GM13976 (cell line): ENCODE measurements at regions not wholly inside any gene's neighbourhood (a gene's known extent, or its start where the extent isn't known, plus 50 kb on each side); places are given as distances from the start of the nearest gene placed in this dataset.

Experiments
- DNase-seq: peaks from one replicate; pipeline ENCODE4 v3.0.0; 2012; ENCODE audit warnings: low spot score
- in situ Hi-C: fragments of 300-500 bp; cut with MboI; formaldehyde crosslinking; loops from one replicate; pipeline ENCODE4 v1.12.0; 2022; ENCODE audit warnings: low sequenced_read_pairs, mixed read lengths, inconsistent platforms; ENCODE audit not compliant: unreplicated experiment
- TF ChIP-seq, protein P1 (sequence below): IDR thresholded peaks from 2 replicates; pipeline ENCODE4 v1.5.1; 2012; ENCODE audit warnings: borderline replicate concordance, mild to moderate bottlenecking; ENCODE audit not compliant: insufficient read depth; ENCODE audit errors: extremely low read depth, missing control alignments, control extremely low read depth

DNA sequence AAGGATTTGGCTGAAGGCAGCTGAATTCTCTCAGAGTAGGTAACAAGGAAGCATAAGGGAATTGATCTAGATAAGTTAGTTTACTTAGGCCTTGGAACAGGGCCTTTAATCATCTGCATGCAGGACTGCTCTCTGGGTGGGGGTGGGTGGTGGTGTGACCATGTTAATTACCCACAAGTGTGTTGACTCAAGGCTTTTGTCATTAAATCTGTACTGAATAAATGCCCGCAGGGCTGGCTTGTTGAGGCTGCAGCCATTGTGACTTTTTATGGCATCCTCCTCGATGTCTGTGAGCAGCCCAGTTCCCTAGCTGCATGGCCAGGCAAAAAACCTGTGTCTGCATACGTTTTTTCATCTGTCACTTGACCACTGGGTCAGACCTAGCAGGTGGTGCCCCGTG is 63.5 kb upstream of the ASCC3 start:
- TF ChIP-seq, protein P1, sequence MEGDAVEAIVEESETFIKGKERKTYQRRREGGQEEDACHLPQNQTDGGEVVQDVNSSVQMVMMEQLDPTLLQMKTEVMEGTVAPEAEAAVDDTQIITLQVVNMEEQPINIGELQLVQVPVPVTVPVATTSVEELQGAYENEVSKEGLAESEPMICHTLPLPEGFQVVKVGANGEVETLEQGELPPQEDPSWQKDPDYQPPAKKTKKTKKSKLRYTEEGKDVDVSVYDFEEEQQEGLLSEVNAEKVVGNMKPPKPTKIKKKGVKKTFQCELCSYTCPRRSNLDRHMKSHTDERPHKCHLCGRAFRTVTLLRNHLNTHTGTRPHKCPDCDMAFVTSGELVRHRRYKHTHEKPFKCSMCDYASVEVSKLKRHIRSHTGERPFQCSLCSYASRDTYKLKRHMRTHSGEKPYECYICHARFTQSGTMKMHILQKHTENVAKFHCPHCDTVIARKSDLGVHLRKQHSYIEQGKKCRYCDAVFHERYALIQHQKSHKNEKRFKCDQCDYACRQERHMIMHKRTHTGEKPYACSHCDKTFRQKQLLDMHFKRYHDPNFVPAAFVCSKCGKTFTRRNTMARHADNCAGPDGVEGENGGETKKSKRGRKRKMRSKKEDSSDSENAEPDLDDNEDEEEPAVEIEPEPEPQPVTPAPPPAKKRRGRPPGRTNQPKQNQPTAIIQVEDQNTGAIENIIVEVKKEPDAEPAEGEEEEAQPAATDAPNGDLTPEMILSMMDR: no peak
- in situ Hi-C loops: no loop called here
- no peak for DNase-seq

DNA sequence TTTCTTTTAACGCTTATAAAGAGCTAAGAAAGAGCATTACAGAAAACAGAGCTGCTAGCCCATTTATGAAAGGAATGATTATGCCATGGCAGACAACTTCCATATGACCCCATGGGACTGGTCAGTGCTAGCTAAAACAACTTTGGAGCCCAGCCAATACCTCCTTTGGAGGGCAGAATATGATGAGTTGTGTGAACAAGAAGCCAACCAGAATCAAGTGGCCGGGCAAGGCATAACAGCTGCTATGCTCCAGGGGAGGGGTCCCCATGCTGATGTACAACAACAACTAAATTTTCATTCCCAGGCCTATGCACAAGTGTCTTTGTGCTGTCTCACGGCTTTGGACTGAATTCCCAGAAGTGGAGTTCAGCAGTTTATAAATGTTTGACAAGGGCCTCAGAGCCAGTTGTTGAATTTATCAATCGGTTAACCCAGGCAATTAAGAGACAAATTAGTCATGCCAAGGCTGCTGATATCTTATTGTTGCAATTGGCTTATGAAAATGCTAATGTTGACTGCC is 65.0 kb upstream of the ASCC3 start:
- in situ Hi-C loops: no loop called here
- DNase-seq: no peak
- TF ChIP-seq, protein P1: no peak

DNA sequence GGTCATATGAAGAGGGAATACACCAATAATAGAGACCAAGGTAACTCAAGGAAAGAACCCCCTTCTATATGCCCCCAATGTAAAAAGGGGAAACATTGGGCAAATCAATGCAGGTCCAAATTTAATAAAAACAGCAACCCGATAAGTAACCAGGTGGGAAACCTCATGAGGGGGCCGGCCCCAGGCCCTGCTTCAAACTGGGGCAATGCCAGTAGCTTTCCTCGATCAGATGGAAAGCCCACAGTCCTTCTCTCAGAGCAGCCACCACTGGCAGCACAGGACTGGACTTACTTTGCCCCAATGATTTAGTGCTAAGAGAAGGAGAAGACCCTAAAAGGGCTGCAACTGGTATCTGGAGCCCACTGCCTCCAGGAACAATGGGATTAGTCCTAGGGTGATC is 65.6 kb upstream of the ASCC3 start:
- no peak for DNase-seq
- in situ Hi-C loops: no loop called here
- TF ChIP-seq, protein P1: no peak

DNA sequence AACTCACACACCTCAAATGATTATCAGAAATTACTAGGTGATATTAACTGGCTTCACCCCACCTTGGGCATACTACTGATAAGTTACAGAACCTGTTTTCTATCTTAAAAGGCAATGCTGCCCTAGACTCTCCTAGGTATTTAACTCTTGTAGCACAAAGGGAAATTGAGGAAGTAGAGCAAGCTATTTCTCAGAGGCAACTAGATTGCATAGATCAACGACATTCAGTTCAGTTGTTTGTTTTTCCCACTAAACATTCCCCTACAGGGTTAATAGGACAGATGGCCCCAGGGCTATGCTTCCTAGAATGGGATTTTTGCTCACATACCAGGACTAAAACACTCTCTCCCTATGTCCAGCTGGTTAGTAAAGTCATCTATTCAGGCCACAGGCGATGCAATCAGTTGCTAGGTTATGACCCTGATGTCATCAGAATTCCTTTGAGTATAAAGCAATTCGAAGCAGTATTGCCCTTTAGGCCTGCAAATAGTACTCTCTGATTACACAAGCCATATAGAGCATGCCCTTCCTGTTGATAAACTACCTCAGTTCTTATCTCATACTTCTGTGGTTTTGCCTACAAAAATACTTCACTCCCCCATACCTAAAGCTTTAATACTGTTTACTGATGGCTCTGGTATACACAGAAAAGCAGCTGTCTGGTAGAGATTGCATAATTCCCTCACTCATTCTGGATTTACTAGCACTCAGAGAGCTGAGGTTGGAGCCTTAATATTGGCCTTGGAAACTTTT is 67.4 kb upstream of the ASCC3 start:
- TF ChIP-seq, protein P1: no peak
- in situ Hi-C loops: no loop called here
- no peak for DNase-seq

DNA sequence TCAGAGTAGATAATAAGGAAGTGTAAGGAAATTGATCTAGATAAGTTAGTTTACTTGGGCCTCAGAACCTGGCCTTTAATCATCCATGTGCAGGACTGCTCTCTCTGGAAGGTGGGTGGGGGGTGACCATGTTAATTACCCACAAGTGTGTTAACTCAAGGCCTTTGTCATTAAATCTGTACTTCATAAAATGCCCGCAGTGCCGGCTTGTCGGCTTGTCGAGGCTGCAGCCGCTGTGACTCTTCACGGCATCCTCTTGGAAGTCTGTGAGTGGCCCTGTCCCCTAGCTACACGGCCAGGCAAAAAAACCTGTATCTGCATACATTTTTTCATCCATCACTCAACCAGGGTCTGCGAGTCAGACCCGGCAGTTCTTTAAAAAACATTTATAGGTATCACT is 70.9 kb upstream of the ASCC3 start:
- DNase-seq: no peak
- TF ChIP-seq, protein P1: no peak
- in situ Hi-C loops: no loop called here

DNA sequence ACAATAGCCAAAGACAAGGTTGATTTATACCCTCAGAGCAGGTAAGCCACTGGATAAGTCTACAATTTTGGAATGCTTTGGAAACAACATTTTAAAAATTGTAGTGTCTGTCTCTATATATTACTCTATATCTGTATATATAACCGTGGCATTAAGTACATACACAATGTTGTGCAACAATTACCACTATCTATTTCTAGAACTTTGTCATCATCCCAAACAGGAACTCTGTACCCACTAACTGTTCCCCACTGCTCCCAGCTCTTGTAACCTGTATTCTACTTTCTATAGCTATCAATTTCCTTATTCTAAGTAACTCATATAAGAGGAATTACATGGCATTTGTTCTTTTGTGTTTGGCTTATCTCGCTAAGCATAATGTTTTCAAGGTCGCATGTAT is 78.2 kb upstream of the ASCC3 start:
- TF ChIP-seq, protein P1: no peak
- DNase-seq: no peak
- in situ Hi-C loops: no loop called here

DNA sequence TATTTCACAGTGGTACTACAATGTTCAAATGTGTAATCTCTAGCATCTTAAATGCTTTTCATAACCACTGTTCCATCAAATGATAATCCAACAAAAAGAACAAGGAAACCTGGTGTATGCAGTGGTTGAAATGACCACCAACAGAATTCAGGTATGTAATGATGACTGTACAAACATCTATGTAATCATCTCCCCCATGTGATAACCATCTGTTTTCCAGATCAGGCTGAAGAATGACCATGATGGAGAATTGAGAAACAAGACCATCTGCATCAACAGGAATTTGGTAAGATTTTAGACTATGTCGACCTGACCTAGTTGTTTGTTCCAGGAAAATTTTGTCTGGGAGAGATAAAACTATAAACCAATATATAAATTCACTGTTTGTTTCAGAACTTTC is 81.3 kb upstream of the ASCC3 start:
- no peak for DNase-seq
- in situ Hi-C loops: no loop called here

More for the DNA sequence above, 81.3 kb upstream of the ASCC3 start:
- TF ChIP-seq, protein P1: no peak
